Mammary epithelial cell (primary cell): ENCODE measurements at regions not wholly inside any gene's neighbourhood (a gene's known extent, or its start where the extent isn't known, plus 50 kb on each side); places are given as distances from the start of the nearest gene placed in this dataset.

ENCODE experiments used
- CTCF ChIP-seq, 2 donors: IDR thresholded peaks in 1 of 2; conservative IDR thresholded peaks in 1 of 2; 2 replicates each; pipeline ENCODE4 v1.5.1; 2011 to 2012; ENCODE audit warnings: inconsistent platforms in 2 of 2, low read length in 2 of 2, mild to moderate bottlenecking in 2 of 2, control low read depth in 1 of 2, low read depth in 1 of 2; ENCODE audit not compliant: insufficient read depth in 1 of 2; ENCODE audit errors: extremely low read depth in 1 of 2
- EZH2 ChIP-seq: IDR thresholded peaks from 2 replicates; pipeline ENCODE4 v1.6.1; 2012; ENCODE audit warnings: low read length, inconsistent platforms, borderline replicate concordance

- TF ChIP-seq CTCF (conservative IDR thresholded peaks at IDR 0.05 in 1 of 2, IDR thresholded peaks at IDR 0.05 in 1 of 2; ENCODE audit: extremely low read depth in 1 of 2, insufficient read depth in 1 of 2, low read depth in 1 of 2, low read length in 2 of 2) (no peak), EZH2 (no peak)
Measured at GRCh38 chr7:34207810-34208209, 302.5 kb downstream of the BMPER start.
